ENCODE measurements at regions not wholly inside any gene's neighbourhood (a gene's known extent, or its start where the extent isn't known, plus 50 kb on each side); places are given as distances from the start of the nearest gene placed in this dataset.

DNA sequence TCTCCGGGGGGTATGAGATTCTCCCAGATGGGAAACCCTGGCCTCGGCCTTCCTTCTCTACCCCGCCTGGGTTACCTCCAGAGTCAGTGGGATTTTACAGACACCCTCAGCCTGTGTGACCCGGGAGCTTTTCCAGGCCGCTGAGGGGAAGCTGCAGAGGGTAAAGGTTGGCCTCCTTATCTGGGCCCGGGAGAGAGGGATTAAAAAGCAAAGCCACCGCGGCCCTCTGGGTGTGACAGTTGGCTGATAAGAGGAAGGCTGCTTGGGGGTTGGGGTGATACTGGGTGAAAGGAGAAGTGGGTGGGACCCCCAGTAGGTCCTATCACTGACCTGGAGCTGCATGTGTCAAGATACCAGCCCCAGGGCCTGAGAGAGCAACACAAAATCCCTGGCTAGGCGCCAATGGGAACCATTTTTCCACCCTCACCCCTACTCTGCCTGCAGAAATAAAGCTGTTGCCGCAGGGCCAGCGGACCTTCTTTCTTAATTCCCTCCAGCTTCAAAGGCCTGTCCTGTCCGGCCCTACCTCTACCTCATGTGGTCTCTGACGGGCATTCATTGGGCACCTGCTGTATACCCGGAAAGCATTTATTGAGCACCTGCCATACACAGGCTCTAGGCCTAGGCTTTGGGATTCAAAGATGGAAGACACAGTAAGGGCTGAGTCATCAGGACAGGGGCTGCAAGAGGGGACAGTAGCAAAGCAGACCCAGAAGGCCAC lies 77.6 kb upstream of the GSE1 start (continued):
- TF ChIP-seq, protein P1, sequence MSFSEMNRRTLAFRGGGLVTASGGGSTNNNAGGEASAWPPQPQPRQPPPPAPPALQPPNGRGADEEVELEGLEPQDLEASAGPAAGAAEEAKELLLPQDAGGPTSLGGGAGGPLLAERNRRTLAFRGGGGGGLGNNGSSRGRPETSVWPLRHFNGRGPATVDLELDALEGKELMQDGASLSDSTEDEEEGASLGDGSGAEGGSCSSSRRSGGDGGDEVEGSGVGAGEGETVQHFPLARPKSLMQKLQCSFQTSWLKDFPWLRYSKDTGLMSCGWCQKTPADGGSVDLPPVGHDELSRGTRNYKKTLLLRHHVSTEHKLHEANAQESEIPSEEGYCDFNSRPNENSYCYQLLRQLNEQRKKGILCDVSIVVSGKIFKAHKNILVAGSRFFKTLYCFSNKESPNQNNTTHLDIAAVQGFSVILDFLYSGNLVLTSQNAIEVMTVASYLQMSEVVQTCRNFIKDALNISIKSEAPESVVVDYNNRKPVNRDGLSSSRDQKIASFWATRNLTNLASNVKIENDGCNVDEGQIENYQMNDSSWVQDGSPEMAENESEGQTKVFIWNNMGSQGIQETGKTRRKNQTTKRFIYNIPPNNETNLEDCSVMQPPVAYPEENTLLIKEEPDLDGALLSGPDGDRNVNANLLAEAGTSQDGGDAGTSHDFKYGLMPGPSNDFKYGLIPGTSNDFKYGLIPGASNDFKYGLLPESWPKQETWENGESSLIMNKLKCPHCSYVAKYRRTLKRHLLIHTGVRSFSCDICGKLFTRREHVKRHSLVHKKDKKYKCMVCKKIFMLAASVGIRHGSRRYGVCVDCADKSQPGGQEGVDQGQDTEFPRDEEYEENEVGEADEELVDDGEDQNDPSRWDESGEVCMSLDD (CRISPR knock-in tag; IDR thresholded peaks at IDR 0.05; ENCODE audit: borderline replicate concordance): peak; percentile 93; the same call in 1 of the 2 replicates
- TF ChIP-seq ZBTB3 (CRISPR knock-in tag; IDR thresholded peaks at IDR 0.05; ENCODE audit: borderline replicate concordance, low read depth) (no peak), DNMT1 (CRISPR knock-in tag; IDR thresholded peaks at IDR 0.05) (no peak; the same call in none of the 2 replicates), SETDB1 (CRISPR knock-in tag; IDR thresholded peaks at IDR 0.05; ENCODE audit: borderline replicate concordance) (no peak), ZFX (CRISPR knock-in tag; IDR thresholded peaks at IDR 0.05; ENCODE audit: low read depth) (peak; percentile 92), ZFP36 (IDR thresholded peaks at IDR 0.05; ENCODE audit: borderline replicate concordance, low read depth, low read length, partially characterized antibody) (no peak), MTF2 (CRISPR knock-in tag; IDR thresholded peaks at IDR 0.05; ENCODE audit: borderline replicate concordance) (0 out of 2 replicates have a peak, but pooled peaks have one; percentile 30), ZNF264 (CRISPR knock-in tag; IDR thresholded peaks at IDR 0.05) (peak; percentile 79; the same call in 1 of the 2 replicates), ZFP36L1 (CRISPR knock-in tag; IDR thresholded peaks at IDR 0.05) (no peak), DMAP1 (CRISPR knock-in tag; IDR thresholded peaks at IDR 0.05) (peak; percentile 73), ELF1 (CRISPR knock-in tag; IDR thresholded peaks at IDR 0.05) (no peak; the same call in 1 of the 2 replicates), ONECUT2 (CRISPR knock-in tag; IDR thresholded peaks at IDR 0.05) (peak; percentile 58; the same call in 1 of the 2 replicates), ZNF652 (CRISPR knock-in tag; IDR thresholded peaks at IDR 0.05; ENCODE audit: borderline replicate concordance, low read depth) (no peak), ZSCAN31 (CRISPR knock-in tag; IDR thresholded peaks at IDR 0.05; ENCODE audit: low read depth) (peak; percentile 93), HNRNPUL1 (IDR thresholded peaks at IDR 0.05; ENCODE audit: low read depth, low read length) (no peak), ZNF616 (CRISPR knock-in tag; IDR thresholded peaks at IDR 0.05; ENCODE audit: low read depth) (no peak), MEIS1 (CRISPR knock-in tag; IDR thresholded peaks at IDR 0.05; ENCODE audit: borderline replicate concordance) (peak; percentile 97), ZNF776 (CRISPR knock-in tag; IDR thresholded peaks at IDR 0.05) (no peak), PAWR (CRISPR knock-in tag; IDR thresholded peaks at IDR 0.05; ENCODE audit: borderline replicate concordance) (0 out of 2 replicates have a peak, but pooled peaks have one; percentile 18)
- TF ChIP-seq, protein P2, sequence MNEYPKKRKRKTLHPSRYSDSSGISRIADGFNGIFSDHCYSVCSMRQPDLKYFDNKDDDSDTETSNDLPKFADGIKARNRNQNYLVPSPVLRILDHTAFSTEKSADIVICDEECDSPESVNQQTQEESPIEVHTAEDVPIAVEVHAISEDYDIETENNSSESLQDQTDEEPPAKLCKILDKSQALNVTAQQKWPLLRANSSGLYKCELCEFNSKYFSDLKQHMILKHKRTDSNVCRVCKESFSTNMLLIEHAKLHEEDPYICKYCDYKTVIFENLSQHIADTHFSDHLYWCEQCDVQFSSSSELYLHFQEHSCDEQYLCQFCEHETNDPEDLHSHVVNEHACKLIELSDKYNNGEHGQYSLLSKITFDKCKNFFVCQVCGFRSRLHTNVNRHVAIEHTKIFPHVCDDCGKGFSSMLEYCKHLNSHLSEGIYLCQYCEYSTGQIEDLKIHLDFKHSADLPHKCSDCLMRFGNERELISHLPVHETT (CRISPR knock-in tag; conservative IDR thresholded peaks at IDR 0.05): no peak; the same call in none of the 2 replicates
- TF ChIP-seq, protein P3, sequence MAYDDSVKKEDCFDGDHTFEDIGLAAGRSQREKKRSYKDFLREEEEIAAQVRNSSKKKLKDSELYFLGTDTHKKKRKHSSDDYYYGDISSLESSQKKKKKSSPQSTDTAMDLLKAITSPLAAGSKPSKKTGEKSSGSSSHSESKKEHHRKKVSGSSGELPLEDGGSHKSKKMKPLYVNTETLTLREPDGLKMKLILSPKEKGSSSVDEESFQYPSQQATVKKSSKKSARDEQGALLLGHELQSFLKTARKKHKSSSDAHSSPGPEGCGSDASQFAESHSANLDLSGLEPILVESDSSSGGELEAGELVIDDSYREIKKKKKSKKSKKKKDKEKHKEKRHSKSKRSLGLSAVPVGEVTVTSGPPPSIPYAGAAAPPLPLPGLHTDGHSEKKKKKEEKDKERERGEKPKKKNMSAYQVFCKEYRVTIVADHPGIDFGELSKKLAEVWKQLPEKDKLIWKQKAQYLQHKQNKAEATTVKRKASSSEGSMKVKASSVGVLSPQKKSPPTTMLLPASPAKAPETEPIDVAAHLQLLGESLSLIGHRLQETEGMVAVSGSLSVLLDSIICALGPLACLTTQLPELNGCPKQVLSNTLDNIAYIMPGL (CRISPR knock-in tag; IDR thresholded peaks at IDR 0.05; ENCODE audit: borderline replicate concordance in 1 of 2, low read depth in 1 of 2): peak; percentile 50 to 56; a peak in 3 of 4 replicates
- TF ChIP-seq, protein P4, sequence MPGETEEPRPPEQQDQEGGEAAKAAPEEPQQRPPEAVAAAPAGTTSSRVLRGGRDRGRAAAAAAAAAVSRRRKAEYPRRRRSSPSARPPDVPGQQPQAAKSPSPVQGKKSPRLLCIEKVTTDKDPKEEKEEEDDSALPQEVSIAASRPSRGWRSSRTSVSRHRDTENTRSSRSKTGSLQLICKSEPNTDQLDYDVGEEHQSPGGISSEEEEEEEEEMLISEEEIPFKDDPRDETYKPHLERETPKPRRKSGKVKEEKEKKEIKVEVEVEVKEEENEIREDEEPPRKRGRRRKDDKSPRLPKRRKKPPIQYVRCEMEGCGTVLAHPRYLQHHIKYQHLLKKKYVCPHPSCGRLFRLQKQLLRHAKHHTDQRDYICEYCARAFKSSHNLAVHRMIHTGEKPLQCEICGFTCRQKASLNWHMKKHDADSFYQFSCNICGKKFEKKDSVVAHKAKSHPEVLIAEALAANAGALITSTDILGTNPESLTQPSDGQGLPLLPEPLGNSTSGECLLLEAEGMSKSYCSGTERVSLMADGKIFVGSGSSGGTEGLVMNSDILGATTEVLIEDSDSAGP (CRISPR knock-in tag; IDR thresholded peaks at IDR 0.05; ENCODE audit: borderline replicate concordance): peak; percentile 6; the same call in 1 of the 2 replicates
